SJSA1 (cell line): ENCODE measurements at regions not wholly inside any gene's neighbourhood (a gene's known extent, or its start where the extent isn't known, plus 50 kb on each side); places are given as distances from the start of the nearest gene placed in this dataset.
"Not testable (repeated sequence)": the region's sequence is repeated elsewhere in the genome, so short reads cannot be mapped to it uniquely, and the experiment has no call there.

Source experiments
- DNase-seq, 2 experiments: peaks; one replicate each; pipeline ENCODE4 v3.0.0-alpha.2; 2015 to 2020; ENCODE audit warnings: low spot score in 2 of 2, low read depth in 1 of 2
- H3K27ac ChIP-seq: fragments of 250-450 bp; sonication (Bioruptor Pico); 2 replicates; pipeline ENCODE4 v1.5.1; 2020; ENCODE audit warnings: mild to moderate bottlenecking, moderate library complexity
- H3K27me3 ChIP-seq: fragments of 250-450 bp; sonication (Bioruptor Pico); replicated peaks from 2 replicates; pipeline ENCODE4 v1.5.1; 2020; ENCODE audit warnings: mild to moderate bottlenecking, moderate library complexity
- H3K36me3 ChIP-seq: fragments of 250-450 bp; sonication (Bioruptor Pico); 2 replicates; pipeline ENCODE4 v1.5.1; 2020; ENCODE audit warnings: mild to moderate bottlenecking
- H3K4me1 ChIP-seq: fragments of 250-450 bp; sonication (Bioruptor Pico); replicated peaks from 2 replicates; pipeline ENCODE4 v1.6.1; 2021; ENCODE audit warnings: mild to moderate bottlenecking
- H3K4me3 ChIP-seq: fragments of 250-450 bp; sonication (Bioruptor Pico); 2 replicates; pipeline ENCODE4 v1.5.1; 2020; ENCODE audit warnings: mild to moderate bottlenecking
- H3K9me3 ChIP-seq: fragments of 250-450 bp; sonication (Bioruptor Pico); replicated peaks from 2 replicates; pipeline ENCODE4 v1.5.1; 2020; ENCODE audit warnings: mild to moderate bottlenecking

GRCh38 chr21:13846718-13847117 lies 237.1 kb downstream of the POTED start:
- not testable (repeated sequence) for H3K27ac ChIP-seq, H3K27me3 ChIP-seq, DNase-seq, H3K36me3 ChIP-seq, H3K4me3 ChIP-seq, H3K4me1 ChIP-seq, H3K9me3 ChIP-seq

- not testable (repeated sequence) for DNase-seq, H3K4me1 ChIP-seq, H3K27me3 ChIP-seq, H3K27ac ChIP-seq, H3K4me3 ChIP-seq, H3K9me3 ChIP-seq, H3K36me3 ChIP-seq
Measured at GRCh38 chr21:13844574-13844973, 235.0 kb downstream of the POTED start.

GRCh38 chr21:13843081-13843480 lies 233.5 kb downstream of the POTED start:
- not testable (repeated sequence) for H3K4me3 ChIP-seq, H3K4me1 ChIP-seq, H3K27ac ChIP-seq, H3K36me3 ChIP-seq, H3K27me3 ChIP-seq, H3K9me3 ChIP-seq, DNase-seq

GRCh38 chr21:13827666-13828065 lies 218.1 kb downstream of the POTED start:
- not testable (repeated sequence) for H3K9me3 ChIP-seq, H3K27ac ChIP-seq, H3K4me3 ChIP-seq, DNase-seq, H3K36me3 ChIP-seq, H3K27me3 ChIP-seq, H3K4me1 ChIP-seq

- Histone ChIP-seq H3K27me3 (no peaks in the 10 kb centered on the region), H3K4me3 (no peak overlapping the region), H3K36me3 (no peaks in the 10 kb centered on the region), H3K27ac (no peak overlapping the region), H3K9me3 (no peaks in the 10 kb centered on the region), H3K4me1 (no peaks in the 10 kb centered on the region)
- DNase-seq: no peak
Measured at GRCh38 chr21:13827201-13827600, 217.6 kb downstream of the POTED start.

- not testable (repeated sequence) for H3K9me3 ChIP-seq, H3K27me3 ChIP-seq, H3K4me3 ChIP-seq, H3K4me1 ChIP-seq, H3K27ac ChIP-seq, H3K36me3 ChIP-seq, DNase-seq
Measured at GRCh38 chr21:13826511-13826910, 216.9 kb downstream of the POTED start.

GRCh38 chr21:13825218-13825778 lies 215.7 kb downstream of the POTED start:
- H3K9me3 ChIP-seq, H3K4me1 ChIP-seq, H3K4me3 ChIP-seq, H3K36me3 ChIP-seq, DNase-seq, H3K27me3 ChIP-seq, H3K27ac ChIP-seq: not testable (repeated sequence)

- H3K27ac ChIP-seq, H3K4me3 ChIP-seq, H3K36me3 ChIP-seq, DNase-seq, H3K27me3 ChIP-seq, H3K9me3 ChIP-seq, H3K4me1 ChIP-seq: not testable (repeated sequence)
Measured at GRCh38 chr21:13820286-13820685, 210.7 kb downstream of the POTED start.

GRCh38 chr21:13812191-13812590 lies 202.6 kb downstream of the POTED start:
- not testable (repeated sequence) for H3K9me3 ChIP-seq, H3K27me3 ChIP-seq, H3K4me3 ChIP-seq, DNase-seq, H3K27ac ChIP-seq, H3K36me3 ChIP-seq, H3K4me1 ChIP-seq

- not testable (repeated sequence) for H3K4me1 ChIP-seq, H3K9me3 ChIP-seq, H3K4me3 ChIP-seq, H3K27ac ChIP-seq, H3K36me3 ChIP-seq, DNase-seq, H3K27me3 ChIP-seq
Measured at GRCh38 chr21:13810559-13810958, 201.0 kb downstream of the POTED start.

- H3K36me3 ChIP-seq, H3K27me3 ChIP-seq, H3K9me3 ChIP-seq, H3K4me3 ChIP-seq, H3K27ac ChIP-seq, DNase-seq, H3K4me1 ChIP-seq: not testable (repeated sequence)
Measured at GRCh38 chr21:13806444-13806843, 196.9 kb downstream of the POTED start.

GRCh38 chr21:13802757-13803156 lies 193.2 kb downstream of the POTED start:
- DNase-seq, H3K27me3 ChIP-seq, H3K4me1 ChIP-seq, H3K9me3 ChIP-seq, H3K4me3 ChIP-seq, H3K27ac ChIP-seq, H3K36me3 ChIP-seq: not testable (repeated sequence)
